Thyroid gland (tissue), 4 donors: ENCODE measurements at regions not wholly inside any gene's neighbourhood (a gene's known extent, or its start where the extent isn't known, plus 50 kb on each side); places are given as distances from the start of the nearest gene placed in this dataset.

Source experiments
- POLR2A ChIP-seq, 2 donors: fragments of 450-650 bp; IDR thresholded peaks; one replicate each; pipeline ENCODE4 v1.6.1; 2017; ENCODE audit warnings: antibody characterized with exemption in 2 of 2, mild to moderate bottlenecking in 2 of 2, moderate library complexity in 1 of 2
- TF ChIP-seq, protein P1 (sequence below), 6 experiments: fragments of 200-600 bp in 3 of 6; fragments of 450-650 bp in 3 of 6; sonication (generic) in 3 of 6; IDR thresholded peaks; one replicate each; pipeline ENCODE4 v1.5.1; 2016 to 2019; ENCODE audit warnings: antibody characterized with exemption in 6 of 6, mild to moderate bottlenecking in 2 of 6, inconsistent platforms in 1 of 6, moderate library complexity in 1 of 6

DNA sequence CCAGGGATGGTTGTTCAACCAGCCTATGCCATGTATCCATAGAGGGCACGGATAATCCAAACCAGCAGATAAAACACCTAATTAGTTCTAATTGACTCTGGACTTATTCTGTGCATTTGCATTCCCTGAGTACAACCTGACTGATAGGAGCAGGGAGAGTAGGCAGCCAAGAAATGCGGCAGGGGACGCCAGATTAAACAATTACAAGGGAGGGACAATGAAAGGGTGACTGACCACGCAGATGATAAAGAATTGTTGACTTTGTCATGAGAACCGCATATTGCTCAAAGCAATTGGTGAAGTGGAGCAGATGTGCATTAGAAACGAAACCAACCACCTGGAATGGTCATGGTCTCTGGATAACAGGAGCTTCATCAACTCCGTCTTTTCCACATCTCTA, 369.1 kb upstream of the FRG2C start:
- TF ChIP-seq, protein P1, sequence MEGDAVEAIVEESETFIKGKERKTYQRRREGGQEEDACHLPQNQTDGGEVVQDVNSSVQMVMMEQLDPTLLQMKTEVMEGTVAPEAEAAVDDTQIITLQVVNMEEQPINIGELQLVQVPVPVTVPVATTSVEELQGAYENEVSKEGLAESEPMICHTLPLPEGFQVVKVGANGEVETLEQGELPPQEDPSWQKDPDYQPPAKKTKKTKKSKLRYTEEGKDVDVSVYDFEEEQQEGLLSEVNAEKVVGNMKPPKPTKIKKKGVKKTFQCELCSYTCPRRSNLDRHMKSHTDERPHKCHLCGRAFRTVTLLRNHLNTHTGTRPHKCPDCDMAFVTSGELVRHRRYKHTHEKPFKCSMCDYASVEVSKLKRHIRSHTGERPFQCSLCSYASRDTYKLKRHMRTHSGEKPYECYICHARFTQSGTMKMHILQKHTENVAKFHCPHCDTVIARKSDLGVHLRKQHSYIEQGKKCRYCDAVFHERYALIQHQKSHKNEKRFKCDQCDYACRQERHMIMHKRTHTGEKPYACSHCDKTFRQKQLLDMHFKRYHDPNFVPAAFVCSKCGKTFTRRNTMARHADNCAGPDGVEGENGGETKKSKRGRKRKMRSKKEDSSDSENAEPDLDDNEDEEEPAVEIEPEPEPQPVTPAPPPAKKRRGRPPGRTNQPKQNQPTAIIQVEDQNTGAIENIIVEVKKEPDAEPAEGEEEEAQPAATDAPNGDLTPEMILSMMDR (IDR thresholded peaks at IDR 0.05), result no peak
- TF ChIP-seq POLR2A (IDR thresholded peaks at IDR 0.05), result no peak
